ENCODE measurements at regions not wholly inside any gene's neighbourhood (a gene's known extent, or its start where the extent isn't known, plus 50 kb on each side); places are given as distances from the start of the nearest gene placed in this dataset.

- TF ChIP-seq TAF1 (IDR thresholded peaks at IDR 0.05; ENCODE audit: low read depth) (no peak), CTCF (IDR thresholded peaks at IDR 0.05; ENCODE audit: poor library complexity, severe bottlenecking) (no peak), EP300 (conservative IDR thresholded peaks at IDR 0.05; ENCODE audit: poor library complexity, severe bottlenecking) (no peak), POLR2AphosphoS5 (IDR thresholded peaks at IDR 0.05) (no peak), REST (IDR thresholded peaks at IDR 0.05; ENCODE audit: borderline replicate concordance) (no peak)
Measured at GRCh38 chr11:37571246-37571645, 973.2 kb upstream of the RAG2 start.
